Testis (tissue), 2 donors: ENCODE measurements at regions not wholly inside any gene's neighbourhood (a gene's known extent, or its start where the extent isn't known, plus 50 kb on each side); places are given as distances from the start of the nearest gene placed in this dataset.

Source experiments
- CTCF ChIP-seq, 3 experiments: fragments of 450-650 bp in 2 of 3; fragments of 200-600 bp in 1 of 3; sonication (generic) in 1 of 3; IDR thresholded peaks; one replicate each; pipeline ENCODE4 v1.5.1; 2016 to 2019; ENCODE audit warnings: antibody characterized with exemption in 3 of 3, mild to moderate bottlenecking in 2 of 3, moderate library complexity in 1 of 3
- POLR2A ChIP-seq: fragments of 450-650 bp; IDR thresholded peaks from one replicate; pipeline ENCODE4 v1.6.1; 2017; ENCODE audit warnings: antibody characterized with exemption, mild to moderate bottlenecking, moderate library complexity

GRCh38 chr9:115275753-115276152 lies 157.8 kb upstream of the TNC start:
- TF ChIP-seq CTCF (IDR thresholded peaks at IDR 0.05), result no peak
- TF ChIP-seq POLR2A, result no peak
